Cerebellar cortex (tissue), 1 donor: ENCODE measurements at regions not wholly inside any gene's neighbourhood (a gene's known extent, or its start where the extent isn't known, plus 50 kb on each side); places are given as distances from the start of the nearest gene placed in this dataset.

Experiments
- DNase-seq: peaks from one replicate; pipeline ENCODE4 v3.0.0-alpha.2; 2015; ENCODE audit warnings: low spot score

DNA sequence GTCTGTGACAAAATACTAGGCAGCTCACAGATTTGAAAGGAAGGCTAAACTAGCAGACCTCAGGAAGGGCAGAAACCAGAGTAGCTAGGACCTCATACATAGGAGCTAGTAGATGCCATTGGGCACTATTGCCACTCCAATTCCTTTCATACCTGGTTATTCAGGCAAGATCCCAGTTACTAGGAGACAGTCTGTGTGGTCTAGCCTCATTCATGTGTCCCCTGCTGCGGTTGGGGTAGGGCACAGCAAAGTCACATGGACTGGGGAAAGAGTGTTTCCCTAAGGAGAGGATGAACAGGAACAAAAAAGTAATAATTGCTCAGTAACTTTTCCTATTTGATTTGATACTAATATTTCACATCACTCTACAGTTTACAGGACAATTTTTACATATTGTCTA lies 204.6 kb upstream of the HEY2 start:
- DNase-seq, result no peak

- no peak for DNase-seq
Observed at GRCh38 chr6:125546841-125547251, 202.6 kb upstream of the HEY2 start.

DNA sequence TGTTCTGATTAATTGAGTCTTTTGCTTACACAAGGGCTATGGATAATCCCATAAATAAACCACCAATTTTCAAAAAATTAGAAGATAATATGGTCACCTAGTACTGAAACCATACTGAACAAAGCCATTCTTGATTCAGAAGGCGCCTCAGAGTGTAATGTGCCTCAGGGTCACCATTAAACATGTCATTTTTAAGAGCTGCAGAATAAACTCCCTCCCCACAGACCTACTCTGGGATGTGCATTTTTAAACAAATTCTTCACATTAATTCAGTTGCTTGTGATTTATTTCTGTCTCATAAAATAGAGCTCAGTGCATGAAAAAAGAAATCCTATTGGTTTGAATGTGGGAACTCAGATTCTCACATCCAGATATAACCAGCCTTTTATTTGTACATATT lies 202.1 kb upstream of the HEY2 start:
- DNase-seq, result no peak

- no peak for DNase-seq
Observed at GRCh38 chr6:125549202-125549884, 200.1 kb upstream of the HEY2 start.

GRCh38 chr6:125550892-125551291 lies 198.5 kb upstream of the HEY2 start:
- no peak for DNase-seq

GRCh38 chr6:125552819-125553218 lies 196.6 kb upstream of the HEY2 start:
- DNase-seq, result no peak

DNA sequence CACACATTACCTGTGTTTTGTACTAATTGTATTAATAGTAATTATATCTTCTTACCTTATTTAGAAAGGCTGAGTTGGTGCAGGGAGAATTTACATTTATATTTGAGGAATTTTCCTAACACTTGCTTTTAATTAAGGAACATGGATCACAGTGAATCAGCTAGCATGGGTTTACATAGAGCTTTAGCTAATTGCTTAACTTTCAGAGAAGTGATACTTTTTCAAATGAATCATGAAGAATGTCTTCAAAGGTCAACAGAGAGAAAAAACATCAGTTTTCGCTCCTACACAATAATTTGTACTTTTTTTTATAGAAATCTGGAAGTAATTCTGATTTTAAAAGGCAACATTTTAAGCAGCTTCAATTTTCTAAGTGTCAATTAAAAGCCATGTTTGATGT lies 195.0 kb upstream of the HEY2 start:
- DNase-seq, result no peak

DNA sequence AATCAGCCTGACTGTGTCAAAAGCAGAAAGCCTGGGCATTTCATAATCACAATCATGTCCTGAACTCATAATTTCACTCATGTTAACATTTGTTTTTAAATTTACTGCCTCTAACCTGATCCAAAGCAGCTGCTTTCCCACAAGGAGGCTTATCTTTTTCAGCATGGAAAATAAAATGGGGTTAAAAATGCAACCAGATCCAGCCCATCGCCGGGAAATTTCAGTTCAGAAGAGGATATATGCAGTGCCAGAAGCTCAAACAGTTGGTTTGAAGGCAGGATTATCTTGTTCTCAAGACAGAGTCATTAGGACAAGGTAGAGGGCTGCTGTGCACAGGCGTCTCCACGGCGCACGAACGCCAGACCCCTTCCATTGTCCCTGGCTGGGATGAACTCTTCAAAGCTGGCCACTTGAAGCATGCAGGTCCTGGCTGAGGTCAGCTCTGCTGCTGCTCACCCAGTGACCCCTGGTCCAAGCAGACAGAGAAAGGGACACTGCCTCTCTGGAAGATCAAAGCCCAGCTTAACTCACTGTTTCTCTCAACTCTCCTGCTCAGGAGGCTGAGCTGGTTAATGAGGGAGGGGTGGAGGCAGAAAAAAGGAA lies 191.1 kb upstream of the HEY2 start:
- no peak for DNase-seq

GRCh38 chr6:125558907-125559306 lies 190.5 kb upstream of the HEY2 start:
- DNase-seq, result no peak

DNA sequence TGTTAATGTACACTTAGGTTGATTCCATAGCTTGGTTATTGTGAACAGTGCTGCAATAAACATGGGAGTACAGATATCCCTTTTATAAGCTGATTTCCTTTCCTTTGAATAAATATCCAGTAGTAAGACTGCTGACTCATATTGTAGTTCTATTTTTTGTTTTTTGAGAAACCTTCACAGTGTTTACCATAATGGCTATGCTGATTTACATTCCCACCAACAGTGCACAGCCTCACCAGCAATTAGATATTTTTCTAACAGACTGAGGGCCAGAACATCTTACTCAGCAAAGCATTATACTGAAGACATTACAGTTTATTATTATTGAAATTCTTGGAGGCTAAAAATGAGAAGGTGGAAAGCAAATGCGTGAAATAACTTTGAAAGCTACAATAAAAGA lies 187.3 kb upstream of the HEY2 start:
- no peak for DNase-seq

GRCh38 chr6:125564941-125565340 lies 184.5 kb upstream of the HEY2 start:
- no peak for DNase-seq

DNA sequence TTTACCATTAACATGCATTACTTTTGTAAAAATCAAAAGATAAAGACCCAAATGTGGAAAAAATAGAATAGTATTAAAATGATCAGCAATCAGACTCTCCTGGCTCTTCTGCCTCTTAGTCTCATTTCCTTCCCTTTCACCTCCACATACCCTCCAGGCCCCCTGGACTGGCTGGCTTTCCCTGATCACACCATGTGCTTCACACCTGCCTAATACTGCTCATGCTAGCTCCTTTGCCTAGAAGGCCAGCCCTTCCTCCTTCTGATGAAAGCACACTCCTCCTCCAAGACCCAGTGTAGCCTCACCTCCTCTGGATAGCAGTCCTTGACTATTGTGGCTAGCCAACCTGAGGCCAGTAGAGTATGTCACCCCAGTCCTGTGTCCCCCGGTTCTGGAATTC lies 182.0 kb upstream of the HEY2 start:
- no peak for DNase-seq

DNA sequence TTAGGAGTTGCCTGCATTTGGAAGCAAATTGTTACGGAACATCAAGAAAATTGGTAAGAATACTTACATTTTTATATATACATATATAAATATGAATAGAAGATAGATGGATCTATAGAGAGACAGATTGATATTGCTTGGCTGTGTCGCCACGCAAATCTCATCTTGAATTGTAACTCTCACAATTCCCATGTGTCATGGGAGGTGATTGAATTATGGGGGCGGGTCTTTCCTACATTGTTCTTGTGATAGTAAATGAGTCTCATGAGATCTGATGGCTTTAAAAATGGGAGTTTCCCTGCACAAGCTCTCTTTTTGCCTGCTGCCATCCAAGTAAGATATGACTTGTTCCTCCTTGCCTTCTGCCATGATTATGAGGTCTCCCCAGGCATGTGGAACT lies 180.8 kb upstream of the HEY2 start:
- DNase-seq, result no peak

GRCh38 chr6:125570526-125570925 lies 178.9 kb upstream of the HEY2 start:
- no peak for DNase-seq

DNA sequence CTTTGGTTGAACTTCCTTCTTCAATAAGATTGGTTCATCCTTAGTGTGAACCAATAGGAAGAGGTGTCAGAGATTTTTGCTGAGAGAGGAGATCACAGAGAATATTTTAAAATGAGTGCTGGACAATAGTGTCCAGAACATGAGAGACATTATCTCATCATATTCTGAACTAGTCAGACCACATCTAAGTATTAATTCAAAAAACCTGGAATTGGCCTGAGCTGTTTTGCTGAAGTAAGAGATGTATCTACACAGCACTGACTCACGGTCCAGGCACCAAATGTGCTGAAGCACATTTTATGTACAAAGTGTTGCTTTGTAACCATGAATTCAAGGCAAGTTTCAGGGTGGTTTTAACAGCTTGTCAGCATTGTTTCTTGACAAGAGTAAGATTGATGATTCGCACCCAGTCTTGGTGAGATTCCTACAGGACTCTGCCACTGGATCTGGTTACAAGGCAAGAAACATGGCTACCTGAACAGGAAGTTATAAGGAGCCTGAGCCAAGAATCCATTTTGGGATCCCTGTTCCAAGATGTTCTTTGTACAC lies 178.2 kb upstream of the HEY2 start:
- DNase-seq, result no peak

- DNase-seq, result peak; percentile 77
Observed at GRCh38 chr6:125574604-125575003, 174.8 kb upstream of the HEY2 start.

- DNase-seq, result no peak
Observed at GRCh38 chr6:125577124-125577662, 172.2 kb upstream of the HEY2 start.

GRCh38 chr6:125584468-125584939 lies 164.9 kb upstream of the HEY2 start:
- DNase-seq, result peak; percentile 12

DNA sequence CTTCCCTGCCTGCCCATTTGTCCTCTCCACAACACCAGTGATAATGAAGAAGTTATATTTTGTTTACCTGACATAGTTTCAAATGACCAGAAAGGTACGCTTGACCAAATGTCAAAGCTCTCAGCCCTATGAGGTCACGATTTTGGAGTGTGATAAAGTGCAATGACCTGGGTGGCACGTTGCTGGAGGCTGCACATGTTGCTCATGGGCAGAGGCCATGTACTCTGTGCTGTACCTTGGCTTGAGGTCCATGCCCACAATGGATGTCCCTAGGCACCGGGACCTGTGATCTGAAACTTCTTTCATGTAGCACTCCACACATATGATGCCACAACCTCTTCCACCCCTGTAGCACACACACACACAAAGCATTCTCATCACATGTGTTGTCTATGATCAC lies 164.0 kb upstream of the HEY2 start:
- no peak for DNase-seq

DNA sequence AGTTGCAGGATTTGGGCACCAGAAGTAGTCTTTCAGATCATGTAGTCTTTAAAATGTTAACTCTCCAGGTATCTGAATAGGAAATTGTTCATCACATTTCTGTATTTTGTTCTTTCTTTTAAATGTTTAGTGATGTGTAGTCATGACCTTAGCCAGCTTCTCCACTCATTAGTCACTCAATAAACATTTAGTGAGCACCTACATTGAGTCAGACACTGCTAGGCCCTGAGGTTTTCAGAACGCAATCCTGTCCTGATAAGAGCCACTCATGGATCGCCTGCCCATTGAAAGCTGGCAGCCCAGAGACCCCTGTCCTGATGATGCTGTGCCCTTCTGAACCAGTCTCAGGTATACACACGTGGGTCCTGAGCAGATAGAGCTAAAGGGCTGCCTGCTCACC lies 163.4 kb upstream of the HEY2 start:
- no peak for DNase-seq

DNA sequence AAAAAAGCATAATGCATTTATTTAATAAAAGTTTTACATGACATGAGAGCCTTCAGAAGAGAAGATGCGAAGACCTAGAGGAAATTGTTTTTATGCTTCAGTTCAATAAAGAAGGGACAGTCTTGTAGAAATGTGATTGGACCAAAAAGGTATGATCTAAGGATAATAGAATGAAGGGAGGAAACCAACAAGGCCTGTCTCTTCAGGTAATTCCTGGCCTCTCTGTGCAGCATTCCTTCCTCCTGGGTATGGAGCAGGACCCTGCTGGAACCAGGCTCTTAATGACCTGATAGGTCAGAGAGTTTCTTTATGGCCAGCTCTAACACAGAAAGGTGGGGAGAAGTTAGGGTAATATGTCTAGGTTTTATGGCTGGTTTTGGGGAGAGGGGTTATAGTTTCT lies 162.8 kb upstream of the HEY2 start:
- no peak for DNase-seq

- no peak for DNase-seq
Observed at GRCh38 chr6:125587666-125588632, 161.5 kb upstream of the HEY2 start.
